HG03139 (cell line): ENCODE measurements at regions not wholly inside any gene's neighbourhood (a gene's known extent, or its start where the extent isn't known, plus 50 kb on each side); places are given as distances from the start of the nearest gene placed in this dataset.

Experiments
- ATAC-seq: cut with Tn5 transposase; IDR thresholded peaks from one replicate; pipeline ENCODE4 v1.9.1; 2021; ENCODE audit not compliant: unreplicated experiment

DNA sequence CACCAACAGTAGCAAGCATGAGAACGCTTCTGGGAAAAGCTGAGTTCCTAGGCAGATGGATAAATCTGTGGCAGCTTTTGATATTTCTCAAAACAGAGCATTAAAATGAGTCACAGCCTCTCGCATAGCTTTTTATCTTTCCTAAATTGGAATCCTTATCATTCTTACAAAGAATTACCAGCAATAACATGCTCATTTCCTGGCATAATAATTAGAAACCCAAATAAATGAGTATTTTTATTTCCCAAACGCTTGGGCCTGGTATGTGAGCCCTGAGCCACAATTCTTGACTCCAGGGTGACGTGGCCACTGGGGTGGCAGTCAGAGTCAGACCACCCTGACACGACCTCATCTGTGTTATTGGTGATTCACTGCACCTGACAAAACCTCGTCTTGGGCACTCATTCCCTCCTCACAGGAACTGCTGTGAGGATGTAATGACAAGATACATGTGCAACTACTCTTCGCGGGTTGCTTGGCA, 210.7 kb downstream of the ARL4C start:
- no peak for ATAC-seq

DNA sequence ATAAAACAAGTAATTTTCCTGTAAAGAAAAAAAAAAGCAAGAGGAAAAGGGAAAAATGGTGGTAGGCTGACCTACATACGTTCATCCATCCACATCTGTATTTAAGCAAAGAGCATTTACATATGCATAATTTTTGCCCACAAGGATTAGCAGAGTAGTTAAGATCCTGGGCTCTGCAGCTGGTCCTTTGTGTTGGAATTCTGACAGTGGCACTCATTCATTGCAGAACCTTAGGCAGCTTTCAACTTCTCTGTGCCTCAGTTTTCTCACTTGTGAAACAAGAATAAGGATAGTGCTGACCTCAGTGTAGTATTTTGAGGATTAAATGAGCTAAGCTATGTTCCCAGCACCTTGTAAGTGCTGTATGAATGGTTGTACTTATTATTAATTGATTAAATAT, 211.3 kb downstream of the ARL4C start:
- ATAC-seq = no peak

DNA sequence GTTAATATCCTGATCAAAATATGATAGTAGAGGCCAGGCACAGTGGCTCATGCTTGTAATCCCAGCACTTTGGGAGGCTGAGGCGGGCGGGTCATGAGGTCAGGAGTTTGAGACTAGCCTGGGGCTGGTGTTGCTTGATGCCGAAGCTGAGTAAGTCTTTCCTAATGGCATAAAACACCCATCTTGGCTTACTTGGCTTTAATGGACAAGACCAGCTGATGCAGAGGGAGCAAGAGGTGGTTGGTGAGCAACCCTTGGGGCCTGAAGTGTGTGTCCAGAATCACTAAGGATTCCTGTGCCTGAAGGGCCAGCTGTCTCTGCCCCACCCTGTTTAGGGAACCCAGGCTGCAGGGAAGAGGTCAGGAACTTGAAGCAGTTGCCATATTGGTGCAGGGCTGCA, 217.2 kb downstream of the ARL4C start:
- ATAC-seq = no peak

DNA sequence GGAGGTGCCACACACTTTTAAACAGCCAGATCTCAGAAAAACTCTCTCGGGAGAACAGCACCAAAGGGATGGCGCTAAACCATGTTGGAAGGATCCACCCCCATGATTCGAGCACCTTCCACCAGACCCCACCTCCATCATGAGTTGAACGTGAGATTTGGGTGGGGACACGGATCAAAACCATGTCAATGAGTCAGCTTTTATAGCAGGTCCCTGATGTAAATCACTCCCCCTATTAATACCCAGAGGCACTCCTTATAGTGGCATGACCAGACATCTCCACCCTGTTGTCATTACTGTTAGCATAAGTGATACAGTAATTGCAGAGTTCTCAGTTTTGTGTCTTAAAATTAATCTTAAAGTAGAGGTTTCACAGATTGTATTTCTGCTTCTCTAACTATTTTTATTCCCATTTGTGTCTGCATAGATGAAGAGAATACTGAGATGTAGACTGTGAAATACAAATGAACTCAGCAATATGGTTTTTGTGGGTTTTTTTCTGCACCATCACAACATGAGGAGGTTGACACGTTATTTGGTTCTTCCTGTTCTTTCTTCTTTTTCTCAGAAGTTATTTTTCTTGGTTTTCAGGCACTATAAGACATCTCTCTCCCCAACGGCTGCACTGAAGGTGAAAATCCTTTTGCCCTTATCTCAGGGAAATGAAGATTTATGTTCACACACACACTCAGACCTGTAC, 218.2 kb downstream of the ARL4C start:
- no peak for ATAC-seq

DNA sequence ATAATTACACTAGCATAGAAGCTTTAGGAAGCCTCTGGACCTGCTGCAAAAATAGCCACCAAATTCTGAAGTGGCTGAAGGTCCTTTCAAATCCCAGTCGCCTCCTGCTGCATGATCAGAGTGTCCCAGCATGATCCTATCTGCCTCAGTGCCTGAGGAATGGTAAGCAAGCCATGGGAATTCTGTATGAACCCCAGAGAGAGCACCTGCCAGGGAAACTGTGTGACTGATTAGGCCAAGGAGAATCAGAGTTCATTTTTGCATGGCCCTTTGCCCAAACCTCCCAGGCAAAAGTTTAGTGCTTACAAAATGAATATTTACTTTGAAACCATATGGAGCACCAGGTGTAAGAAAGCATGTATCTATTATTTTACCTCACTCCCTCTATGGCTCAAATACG, 221.4 kb downstream of the ARL4C start:
- ATAC-seq = no peak

DNA sequence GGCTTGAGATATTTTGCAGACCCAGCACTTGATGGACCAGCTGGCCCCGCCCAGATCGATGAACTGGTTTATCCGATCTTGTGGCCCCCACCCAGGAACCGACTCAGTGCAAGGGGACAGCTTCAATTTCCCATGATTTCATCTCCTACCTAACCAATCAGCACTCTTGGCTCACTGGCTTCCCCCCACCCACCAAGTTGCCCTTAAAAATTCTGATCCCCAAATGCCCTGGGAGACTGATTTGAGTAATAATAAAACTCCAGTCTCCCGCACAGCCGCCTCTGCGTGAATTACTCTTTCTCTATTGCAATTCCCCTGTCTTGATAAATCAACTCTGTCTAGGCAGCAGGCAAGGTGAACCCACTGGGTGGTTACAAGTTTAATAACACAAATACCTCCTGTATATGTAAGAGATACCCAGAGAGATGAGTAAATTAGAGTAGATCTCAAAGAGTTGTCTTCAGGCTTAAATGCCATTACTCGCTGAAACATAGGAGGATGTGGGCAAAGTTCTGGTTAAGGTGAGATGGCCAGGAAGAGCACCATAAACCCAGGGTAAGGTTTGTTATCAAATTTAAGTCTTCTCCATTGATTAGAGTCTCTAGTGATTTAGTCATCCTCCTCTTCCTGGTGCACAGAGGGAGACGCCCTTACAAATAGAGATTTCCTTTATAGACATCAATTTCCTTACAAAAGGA, 222.8 kb downstream of the ARL4C start:
- no peak for ATAC-seq

DNA sequence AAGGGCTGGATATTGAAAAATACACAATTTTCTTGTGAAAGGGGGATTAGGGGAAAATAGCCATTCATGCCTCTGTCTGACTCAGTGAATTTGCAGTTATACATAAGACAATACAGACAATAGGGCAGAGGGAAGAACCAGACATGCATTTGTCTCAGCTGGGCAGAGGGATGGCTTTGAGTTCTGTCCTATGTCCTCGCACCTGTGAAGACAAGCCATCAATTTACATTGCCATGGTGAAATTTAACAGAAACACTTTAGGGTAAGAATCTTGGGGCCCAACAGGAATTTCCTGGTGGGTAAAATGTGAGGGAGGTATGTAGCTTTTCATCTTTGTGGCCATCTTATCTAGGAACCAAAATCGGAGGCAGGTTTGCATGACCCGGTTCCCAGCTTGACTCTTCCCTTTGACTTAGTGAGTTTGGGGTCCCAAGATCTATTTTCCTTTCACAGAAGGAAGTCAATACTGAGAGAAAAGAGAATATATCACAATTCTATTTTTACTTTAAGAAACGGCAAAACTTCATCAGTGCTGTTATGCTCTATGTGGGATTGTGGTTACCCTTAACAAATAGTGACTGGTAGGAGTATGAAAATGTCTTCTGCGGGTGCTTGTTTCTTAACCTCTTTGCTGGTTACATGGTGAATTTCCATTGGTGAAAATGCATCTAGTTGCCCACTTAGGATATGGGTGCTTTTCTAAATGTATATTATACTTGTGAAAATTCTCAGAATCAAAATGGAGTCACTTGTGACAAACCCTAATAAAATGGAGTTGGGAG, 221.8 kb downstream of the SPP2 start:
- no peak for ATAC-seq

DNA sequence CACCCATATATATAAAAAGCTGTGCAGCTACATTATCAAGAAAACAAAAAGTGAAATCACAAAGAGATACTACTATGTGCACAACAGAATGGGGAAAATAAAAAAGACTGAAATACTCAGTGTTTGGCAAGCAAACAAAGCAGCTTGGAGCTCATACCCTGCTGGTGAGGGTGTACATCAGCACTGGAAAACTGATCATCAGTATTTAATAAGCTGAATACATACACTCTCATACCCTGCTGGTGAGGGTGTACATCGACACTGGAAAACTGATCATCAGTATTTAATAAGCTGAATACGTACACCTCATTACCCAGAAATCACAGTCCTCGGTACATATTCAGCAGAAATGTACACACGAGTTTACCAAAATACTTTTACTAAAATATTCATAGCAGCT, 220.8 kb downstream of the SPP2 start:
- ATAC-seq = no peak

DNA sequence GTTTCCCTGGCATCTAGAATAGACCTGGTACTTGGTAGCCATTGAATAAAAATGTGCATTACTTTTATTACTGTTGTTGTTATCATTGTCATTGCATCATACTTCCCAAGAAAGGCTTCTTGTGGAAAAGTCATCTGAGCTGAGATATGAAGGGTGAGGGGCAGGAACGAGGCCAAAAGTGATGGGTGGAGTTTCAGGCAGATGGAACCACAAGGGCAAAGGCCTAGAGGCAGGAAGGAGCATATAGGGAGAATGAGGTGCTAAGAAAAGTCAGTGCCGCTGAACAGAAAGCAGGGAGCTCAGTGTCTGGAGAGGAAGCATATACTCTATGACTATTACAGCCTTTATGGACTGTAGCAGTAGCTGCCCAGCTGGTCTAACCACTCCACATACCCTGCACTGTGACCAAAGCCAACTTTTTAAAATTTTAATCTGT, 219.3 kb downstream of the SPP2 start:
- no peak for ATAC-seq

DNA sequence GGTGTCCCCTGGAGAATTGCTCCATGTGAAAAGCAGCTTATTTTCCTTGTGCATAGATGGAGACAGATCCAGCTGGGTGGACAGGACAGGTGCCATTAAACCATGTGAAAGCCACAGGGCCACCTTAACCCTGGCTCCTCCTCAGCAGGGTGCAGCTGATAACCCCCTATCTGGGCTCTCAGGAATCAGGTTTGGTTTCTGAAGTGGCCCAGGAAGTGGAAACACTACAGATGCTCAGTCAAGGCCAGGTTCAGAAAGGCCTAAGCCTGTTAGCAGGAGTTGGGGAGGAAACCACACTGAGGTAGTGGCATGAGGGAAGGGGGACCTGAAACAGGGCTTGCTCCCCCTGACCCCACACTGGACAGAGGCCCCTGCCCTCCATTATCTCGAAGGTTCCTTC, 217.0 kb downstream of the SPP2 start:
- ATAC-seq = no peak

DNA sequence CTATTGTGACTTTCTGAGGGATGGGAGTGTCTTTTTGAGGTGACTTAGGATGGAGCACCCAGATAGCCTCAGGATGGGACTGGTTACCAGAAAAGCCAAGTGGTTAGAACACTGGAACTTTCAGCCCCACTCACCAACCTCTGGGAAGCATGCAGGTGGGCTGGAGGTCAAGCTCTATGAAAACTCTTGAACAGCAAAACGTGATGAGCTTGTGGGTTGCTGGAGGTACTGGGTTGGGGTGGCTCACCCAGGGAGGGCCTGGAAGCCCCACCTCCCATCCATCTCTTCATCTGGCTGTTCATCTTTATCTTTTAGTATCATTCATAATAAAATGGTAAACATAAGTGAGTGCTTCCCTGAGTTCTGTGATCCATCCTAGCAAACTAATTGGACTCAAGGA, 216.4 kb downstream of the SPP2 start:
- ATAC-seq = no peak

DNA sequence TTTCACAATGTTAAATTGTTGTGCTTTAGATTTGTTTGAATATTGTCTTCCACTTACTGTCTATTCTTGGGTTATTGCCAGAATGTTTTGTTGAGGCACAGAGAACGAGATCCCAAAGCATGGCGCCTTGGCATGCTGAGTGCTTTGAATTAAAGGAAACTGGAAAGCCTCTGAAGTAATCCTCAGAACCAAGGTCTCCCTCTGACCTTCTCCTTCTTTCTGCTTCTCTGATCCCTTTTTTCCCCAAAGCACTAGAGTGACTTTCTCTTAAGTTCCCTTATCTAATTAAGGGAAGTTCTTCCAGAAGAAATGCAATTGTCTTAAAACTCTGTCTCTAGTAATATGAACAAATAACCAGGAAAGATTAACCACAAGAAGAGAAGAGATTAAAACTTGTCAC, 214.7 kb downstream of the SPP2 start:
- ATAC-seq = no peak

DNA sequence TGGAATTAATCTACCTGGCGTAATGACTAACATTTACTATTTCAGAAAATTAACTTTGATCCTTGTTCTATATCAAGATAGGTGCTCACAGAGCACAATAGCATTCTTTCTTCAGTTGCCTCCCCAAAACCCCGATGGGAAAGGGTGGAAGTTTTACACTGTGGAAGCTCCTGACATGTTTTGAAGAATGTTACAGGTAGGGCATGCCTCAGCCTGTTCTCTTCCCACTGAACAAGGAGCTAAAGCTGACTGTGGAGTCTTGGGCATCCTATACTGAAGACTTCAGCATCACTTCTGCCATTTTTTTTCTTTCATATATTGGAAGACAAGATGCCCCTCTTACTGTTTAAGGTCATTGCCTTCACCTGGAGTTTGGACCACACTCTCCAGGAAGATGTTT, 211.2 kb downstream of the SPP2 start:
- ATAC-seq = no peak

DNA sequence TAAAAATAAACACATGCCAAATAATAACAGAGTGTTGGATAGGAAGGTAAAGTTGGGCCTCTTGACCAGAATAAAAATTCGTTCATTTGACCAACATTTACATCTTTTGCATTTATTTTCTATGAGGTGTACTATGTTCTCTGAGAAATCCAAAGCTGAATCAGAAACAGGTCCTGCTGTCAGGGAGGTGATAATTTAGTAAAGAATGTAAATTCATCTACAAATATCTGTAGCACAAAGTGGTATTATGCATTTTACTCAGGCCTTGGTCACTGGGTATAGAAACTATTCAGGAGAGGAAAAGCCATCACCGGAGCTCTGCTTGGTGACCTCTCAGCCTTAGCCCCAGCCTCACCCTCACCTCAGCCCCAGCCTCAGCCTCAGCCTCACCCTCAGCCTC, 208.9 kb downstream of the SPP2 start:
- ATAC-seq = no peak

DNA sequence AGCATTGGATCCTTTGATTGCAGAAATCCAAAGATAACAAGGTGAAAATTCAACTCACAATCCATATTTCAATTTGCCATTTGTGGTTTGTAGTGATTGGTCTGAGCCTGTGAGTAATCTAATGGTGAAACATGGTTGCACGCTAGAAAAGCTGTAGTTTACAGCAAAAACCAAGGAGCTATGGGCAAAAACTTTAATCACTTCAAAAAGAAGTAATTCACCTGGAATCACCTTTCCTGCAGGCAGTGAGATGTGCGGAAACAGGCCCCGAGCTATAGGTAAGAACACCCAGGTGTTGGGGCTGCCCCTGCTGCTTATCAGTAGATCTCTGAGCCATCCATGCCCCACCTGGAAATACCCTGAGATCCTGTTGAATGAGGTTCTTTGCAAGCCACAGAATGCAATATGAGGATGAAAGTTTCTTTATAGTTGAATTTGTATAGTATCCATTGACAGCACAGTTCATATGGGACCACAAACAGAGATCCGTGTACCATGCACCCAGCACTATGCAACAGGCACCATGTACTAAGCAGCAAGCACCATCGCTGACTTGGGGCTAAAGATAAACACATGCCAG, 208.2 kb downstream of the SPP2 start:
- ATAC-seq = no peak

DNA sequence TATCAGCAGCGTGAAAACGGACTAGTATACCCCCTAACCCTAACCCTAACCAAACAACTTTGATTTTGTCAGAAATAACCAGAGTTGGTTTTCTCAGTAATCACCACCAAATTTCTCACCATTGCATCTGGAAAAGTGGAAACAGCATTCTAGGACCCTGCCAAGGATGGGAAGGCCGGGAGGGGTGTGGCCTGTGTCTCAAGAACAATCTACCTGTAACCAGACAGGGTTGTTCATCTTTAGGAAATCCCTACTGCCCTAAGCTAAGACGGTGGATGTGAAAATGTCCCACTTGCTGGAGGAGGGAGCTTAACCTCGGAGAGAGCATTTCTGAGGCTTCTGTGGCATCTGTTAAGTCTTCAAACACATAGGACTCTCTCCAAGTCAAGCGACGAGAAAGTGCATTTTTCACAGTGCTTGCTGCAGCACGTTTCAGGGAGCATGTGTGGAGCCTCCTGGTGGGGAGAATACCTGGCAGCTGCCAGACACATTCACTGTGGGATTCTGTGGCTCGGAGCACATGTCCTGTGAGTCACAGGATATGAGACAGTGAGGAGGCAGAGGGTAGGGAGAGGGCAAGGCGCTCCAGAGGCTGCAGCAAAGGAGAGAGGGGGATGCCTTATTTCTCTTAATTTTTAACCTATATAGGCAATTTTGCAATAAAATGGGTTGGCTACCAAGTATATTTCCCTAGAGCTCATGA, 207.5 kb downstream of the SPP2 start:
- ATAC-seq = no peak

DNA sequence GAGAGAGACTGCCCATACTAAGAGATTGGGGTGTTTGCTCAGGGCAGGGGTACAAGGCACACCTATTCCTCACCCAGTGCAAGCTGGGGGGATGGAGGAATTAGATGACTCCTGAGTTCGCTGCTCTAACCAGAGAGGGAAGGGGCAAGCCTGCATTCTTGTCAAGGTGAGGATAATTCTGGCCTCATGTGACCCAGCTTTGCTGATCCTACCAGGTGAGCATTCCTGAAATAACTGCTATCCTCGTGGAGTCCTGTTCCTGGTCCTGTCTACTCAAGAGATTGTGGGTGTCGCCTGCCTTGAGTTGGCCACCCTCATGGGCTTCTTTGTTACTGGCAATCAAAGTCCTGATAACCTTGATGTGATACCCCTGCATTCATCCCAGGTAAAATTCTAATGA, 206.0 kb downstream of the SPP2 start:
- ATAC-seq = no peak

DNA sequence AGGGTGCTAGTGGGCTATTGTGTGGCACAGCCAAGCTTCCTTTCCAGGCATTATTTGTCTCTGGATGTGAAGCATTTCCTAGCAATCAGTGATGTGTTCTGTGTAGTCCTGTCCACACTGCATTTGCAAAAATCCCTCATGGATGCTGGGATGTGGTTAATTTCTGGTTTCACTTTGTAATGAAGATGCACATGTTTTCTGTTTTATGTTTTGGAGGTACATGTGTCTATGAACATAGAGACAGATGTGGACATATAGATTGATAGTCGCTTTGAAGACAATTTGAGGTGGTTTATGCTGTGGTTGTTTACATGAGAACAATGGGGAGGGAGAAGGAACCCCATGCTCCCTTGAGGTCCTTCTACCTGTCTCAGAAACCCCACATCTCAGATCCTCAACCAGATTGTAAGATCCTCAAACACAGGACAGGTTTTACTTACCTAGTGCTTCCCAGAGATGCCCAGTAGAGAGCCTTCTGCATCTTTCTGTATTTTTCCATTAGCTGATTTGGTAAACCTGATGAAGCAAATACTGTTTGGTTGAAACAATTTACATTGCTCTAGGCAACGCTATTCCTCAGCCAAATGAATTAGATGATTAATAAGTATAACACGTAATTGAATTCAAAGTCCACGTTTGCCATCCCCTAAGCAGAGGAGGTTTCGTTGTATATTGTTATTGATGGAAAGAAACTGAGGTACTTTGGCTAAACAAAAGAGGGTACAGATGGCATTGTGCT, 204.4 kb downstream of the SPP2 start:
- no peak for ATAC-seq

DNA sequence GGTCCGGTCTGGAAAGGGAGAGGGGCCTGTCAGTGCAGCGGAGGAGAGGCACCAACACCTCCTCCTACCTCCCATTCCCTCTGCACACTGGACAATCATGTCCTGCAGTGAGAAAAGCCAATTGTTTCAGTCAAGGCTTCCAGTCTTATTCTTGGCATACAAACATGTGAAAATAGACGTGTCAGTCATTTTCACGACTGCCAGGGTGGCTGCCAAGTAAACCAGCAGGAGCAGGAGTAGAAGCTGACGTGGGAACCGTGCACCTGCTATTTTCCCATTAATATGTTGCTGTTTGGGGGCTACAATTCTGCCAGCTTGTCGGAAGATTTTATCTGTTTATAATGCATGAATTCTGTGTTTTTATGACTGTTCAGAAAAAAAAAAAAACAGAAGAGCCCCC, 202.3 kb downstream of the SPP2 start:
- ATAC-seq = no peak
